ENCODE measurements at regions not wholly inside any gene's neighbourhood (a gene's known extent, or its start where the extent isn't known, plus 50 kb on each side); places are given as distances from the start of the nearest gene placed in this dataset.

DNA sequence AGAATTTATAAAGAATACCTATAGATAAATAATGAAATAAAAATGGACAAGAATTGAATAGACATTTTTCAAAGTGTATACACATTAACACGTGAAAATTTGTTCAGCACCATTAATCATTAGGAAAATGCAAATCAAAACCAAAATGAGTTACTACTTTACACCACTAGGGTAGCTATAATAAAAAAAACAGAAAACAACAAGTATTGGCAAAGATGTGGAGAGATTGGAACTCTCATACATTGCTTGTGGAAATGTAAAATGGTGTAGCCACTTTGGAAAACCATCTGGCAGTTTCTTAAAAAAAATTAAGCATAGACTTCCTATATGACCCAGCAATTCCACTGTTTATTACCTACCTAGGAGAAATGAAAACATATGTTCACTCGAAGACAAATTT, 172.8 kb upstream of the P2RY1 start:
- no peaks in the 10 kb centered on the region for H3K4me1 ChIP-seq (ENCODE audit: insufficient read depth)
- no peaks in the 10 kb centered on the region for H3K9me3 ChIP-seq (ENCODE audit: low read depth)
- no peaks in the 10 kb centered on the region for H3K9me2 ChIP-seq (replicated peaks; ENCODE audit: insufficient read depth)
- H3K36me3 ChIP-seq (replicated peaks; ENCODE audit: insufficient read depth, low read depth), result no peaks in the 10 kb centered on the region
- no peak overlapping the region for H2AFZ ChIP-seq
- WGBS (ENCODE audit: low lambda C conversion rate, missing lambda C conversion rate), result 77% methylated on average over 2 of the region's 2 CpGs
- H3K79me2 ChIP-seq, result no peaks in the 10 kb centered on the region
- H3K27ac ChIP-seq, result no peak overlapping the region
- H3K4me3 ChIP-seq, result no peak overlapping the region
- no peaks in the 10 kb centered on the region for H3K27me3 ChIP-seq
- no peak overlapping the region for H3K4me2 ChIP-seq
- DNase-seq (ENCODE audit: low spot score), result no peak
- no peak for TF ChIP-seq EZH2 (IDR thresholded peaks at IDR 0.05; ENCODE audit: borderline replicate concordance)
- TF ChIP-seq, protein P1, sequence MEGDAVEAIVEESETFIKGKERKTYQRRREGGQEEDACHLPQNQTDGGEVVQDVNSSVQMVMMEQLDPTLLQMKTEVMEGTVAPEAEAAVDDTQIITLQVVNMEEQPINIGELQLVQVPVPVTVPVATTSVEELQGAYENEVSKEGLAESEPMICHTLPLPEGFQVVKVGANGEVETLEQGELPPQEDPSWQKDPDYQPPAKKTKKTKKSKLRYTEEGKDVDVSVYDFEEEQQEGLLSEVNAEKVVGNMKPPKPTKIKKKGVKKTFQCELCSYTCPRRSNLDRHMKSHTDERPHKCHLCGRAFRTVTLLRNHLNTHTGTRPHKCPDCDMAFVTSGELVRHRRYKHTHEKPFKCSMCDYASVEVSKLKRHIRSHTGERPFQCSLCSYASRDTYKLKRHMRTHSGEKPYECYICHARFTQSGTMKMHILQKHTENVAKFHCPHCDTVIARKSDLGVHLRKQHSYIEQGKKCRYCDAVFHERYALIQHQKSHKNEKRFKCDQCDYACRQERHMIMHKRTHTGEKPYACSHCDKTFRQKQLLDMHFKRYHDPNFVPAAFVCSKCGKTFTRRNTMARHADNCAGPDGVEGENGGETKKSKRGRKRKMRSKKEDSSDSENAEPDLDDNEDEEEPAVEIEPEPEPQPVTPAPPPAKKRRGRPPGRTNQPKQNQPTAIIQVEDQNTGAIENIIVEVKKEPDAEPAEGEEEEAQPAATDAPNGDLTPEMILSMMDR (IDR thresholded peaks at IDR 0.05; ENCODE audit: poor library complexity), result no peak
- no peak for TF ChIP-seq EZH2phosphoT487 (IDR thresholded peaks at IDR 0.05; ENCODE audit: low read depth, severe bottlenecking, unreplicated experiment)
- no peaks in the 10 kb centered on the region for H4K20me1 ChIP-seq (ENCODE audit: insufficient read depth, poor library complexity, severe bottlenecking)

DNA sequence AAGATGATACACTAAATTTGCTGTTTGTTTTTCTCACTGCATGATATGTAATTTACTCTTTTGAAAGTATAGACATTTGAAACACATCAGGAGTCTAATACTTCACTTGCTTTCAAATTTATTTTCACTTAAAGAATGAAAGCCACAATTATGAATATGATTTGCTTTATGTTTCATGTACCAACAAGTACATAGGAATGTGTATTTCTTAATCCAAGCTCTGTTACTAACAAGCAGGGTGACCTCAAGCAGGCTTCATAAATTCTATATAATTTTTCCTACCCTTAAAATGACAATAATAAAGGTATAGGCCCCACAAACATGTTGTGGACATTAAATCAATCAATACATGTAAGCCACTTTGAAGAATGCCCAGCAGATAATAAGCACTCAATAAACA, 170.2 kb upstream of the P2RY1 start:
- H4K20me1 ChIP-seq (ENCODE audit: insufficient read depth, poor library complexity, severe bottlenecking), result no peaks in the 10 kb centered on the region
- H3K4me3 ChIP-seq, result no peak overlapping the region
- no peak overlapping the region for H3K27ac ChIP-seq
- H3K79me2 ChIP-seq, result no peaks in the 10 kb centered on the region
- H3K9me3 ChIP-seq (ENCODE audit: low read depth), result no peaks in the 10 kb centered on the region
- H3K9me2 ChIP-seq (replicated peaks; ENCODE audit: insufficient read depth), result no peaks in the 10 kb centered on the region
- DNase-seq (ENCODE audit: low spot score), result no peak
- no peak overlapping the region for H2AFZ ChIP-seq
- H3K27me3 ChIP-seq, result no peaks in the 10 kb centered on the region
- H3K36me3 ChIP-seq (replicated peaks; ENCODE audit: insufficient read depth, low read depth), result no peaks in the 10 kb centered on the region
- no peaks in the 10 kb centered on the region for H3K4me1 ChIP-seq (ENCODE audit: insufficient read depth)
- TF ChIP-seq, protein P1 (IDR thresholded peaks at IDR 0.05; ENCODE audit: poor library complexity), result no peak
- TF ChIP-seq EZH2 (IDR thresholded peaks at IDR 0.05; ENCODE audit: borderline replicate concordance) (no peak), EZH2phosphoT487 (IDR thresholded peaks at IDR 0.05; ENCODE audit: low read depth, severe bottlenecking, unreplicated experiment) (no peak)
- no peak overlapping the region for H3K4me2 ChIP-seq

DNA sequence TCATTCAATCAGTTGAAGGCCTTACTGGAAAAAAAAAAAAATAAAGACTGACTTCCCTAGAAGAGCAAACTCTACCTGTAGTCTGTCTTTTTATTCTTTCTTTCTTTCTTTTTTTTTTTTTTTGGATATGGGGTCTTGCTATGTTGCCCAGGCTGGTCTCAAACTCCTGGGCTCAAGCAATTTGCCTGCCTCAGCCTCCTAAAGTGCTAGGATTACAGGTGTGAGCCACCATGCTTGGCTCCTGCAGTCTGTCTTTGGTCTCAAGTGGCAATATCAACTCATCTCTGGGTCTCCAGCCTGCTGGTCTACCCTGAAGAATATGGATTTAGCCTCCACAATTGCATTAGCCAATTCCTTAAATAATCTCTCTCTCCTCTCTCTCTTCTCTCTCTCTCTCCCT, 167.7 kb upstream of the P2RY1 start:
- no peak overlapping the region for H3K4me2 ChIP-seq
- TF ChIP-seq EZH2 (IDR thresholded peaks at IDR 0.05; ENCODE audit: borderline replicate concordance) (no peak), EZH2phosphoT487 (IDR thresholded peaks at IDR 0.05; ENCODE audit: low read depth, severe bottlenecking, unreplicated experiment) (no peak)
- TF ChIP-seq, protein P1 (IDR thresholded peaks at IDR 0.05; ENCODE audit: poor library complexity), result no peak
- no peaks in the 10 kb centered on the region for H3K36me3 ChIP-seq (replicated peaks; ENCODE audit: insufficient read depth, low read depth)
- no peak overlapping the region for H3K4me3 ChIP-seq
- no peaks in the 10 kb centered on the region for H3K4me1 ChIP-seq (ENCODE audit: insufficient read depth)
- H2AFZ ChIP-seq, result no peak overlapping the region
- DNase-seq (ENCODE audit: low spot score), result no peak
- H4K20me1 ChIP-seq (ENCODE audit: insufficient read depth, poor library complexity, severe bottlenecking), result no peaks in the 10 kb centered on the region
- no peaks in the 10 kb centered on the region for H3K27me3 ChIP-seq
- no peaks in the 10 kb centered on the region for H3K9me3 ChIP-seq (ENCODE audit: low read depth)
- H3K27ac ChIP-seq, result no peak overlapping the region
- no peaks in the 10 kb centered on the region for H3K9me2 ChIP-seq (replicated peaks; ENCODE audit: insufficient read depth)
- no peaks in the 10 kb centered on the region for H3K79me2 ChIP-seq

DNA sequence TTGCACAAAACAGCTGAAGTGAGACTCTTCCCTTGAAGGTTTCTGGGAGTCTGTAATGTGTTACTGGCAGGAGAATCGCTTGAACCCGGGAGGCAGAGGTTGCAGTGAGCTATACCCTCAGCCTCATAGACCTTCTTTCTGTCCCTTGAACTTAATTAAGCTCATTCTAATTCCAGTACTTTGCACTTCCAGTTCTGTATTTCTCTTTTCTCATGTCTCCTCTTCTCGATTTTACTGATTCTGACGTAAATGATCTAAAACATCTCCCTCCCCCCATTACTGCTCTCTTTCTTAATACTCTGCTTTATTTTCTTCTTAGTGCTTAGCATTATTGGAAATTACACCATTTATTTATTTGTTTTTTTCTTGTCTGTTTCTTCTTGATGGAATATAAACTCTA, 165.4 kb upstream of the P2RY1 start:
- Histone ChIP-seq H3K9me3 (ENCODE audit: low read depth) (no peaks in the 10 kb centered on the region), H2AFZ (no peak overlapping the region), H3K36me3 (replicated peaks; ENCODE audit: insufficient read depth, low read depth) (no peaks in the 10 kb centered on the region), H3K4me3 (no peak overlapping the region), H4K20me1 (ENCODE audit: insufficient read depth, poor library complexity, severe bottlenecking) (no peaks in the 10 kb centered on the region), H3K27ac (no peak overlapping the region), H3K4me1 (ENCODE audit: insufficient read depth) (no peaks in the 10 kb centered on the region), H3K79me2 (no peaks in the 10 kb centered on the region), H3K27me3 (no peaks in the 10 kb centered on the region), H3K9me2 (replicated peaks; ENCODE audit: insufficient read depth) (no peaks in the 10 kb centered on the region), H3K4me2 (no peak overlapping the region)
- 90% methylated on average over 4 of the region's 4 CpGs for WGBS (ENCODE audit: low lambda C conversion rate, missing lambda C conversion rate)
- TF ChIP-seq EZH2 (IDR thresholded peaks at IDR 0.05; ENCODE audit: borderline replicate concordance), result no peak
- no peak for TF ChIP-seq EZH2phosphoT487 (IDR thresholded peaks at IDR 0.05; ENCODE audit: low read depth, severe bottlenecking, unreplicated experiment)
- TF ChIP-seq, protein P1 (IDR thresholded peaks at IDR 0.05; ENCODE audit: poor library complexity), result no peak
- no peak for DNase-seq (ENCODE audit: low spot score)

Data from hepatocyte (in vitro differentiated cells).